IMR-90 (cell line): ENCODE measurements at regions not wholly inside any gene's neighbourhood (a gene's known extent, or its start where the extent isn't known, plus 50 kb on each side); places are given as distances from the start of the nearest gene placed in this dataset.

Experiments
- ATAC-seq: fragments of 200-7000 bp; cut with Tn5 transposase; 2 replicates; pipeline ENCODE4 v1.9.1; 2020; ENCODE audit warnings: low read depth, mild to moderate bottlenecking, moderate library complexity
- BruUV-seq: library from RNA; stranded (reverse); fragments of 400-500 nt; replicated peaks from 2 replicates; lab custom pipeline; 2021; lab: Mats Ljungman, UMichigan
- CTCF ChIA-PET: fragments of 300-600 bp; formaldehyde crosslinking; extraction: SDS; loops from one replicate; lab custom pipeline; 2021; ENCODE audit warnings: antibody characterized with exemption; lab: Yijun Ruan, JAX
- POLR2A ChIA-PET: fragments of 300-600 bp; sonication (Branson Sonifier 250); formaldehyde crosslinking; loops from one replicate; lab custom pipeline; 2022; ENCODE audit warnings: antibody characterized with exemption; ENCODE audit not compliant: unreplicated experiment; lab: Charles Lee
- DNase-seq: peaks from one replicate; pipeline ENCODE4 v3.0.0; 2013
- H2AFZ ChIP-seq: replicated peaks from 2 replicates; pipeline ENCODE3; 2013; ENCODE audit warnings: low read length, mild to moderate bottlenecking; ENCODE audit not compliant: poor library complexity
- H2AK5ac ChIP-seq: 2 replicates; pipeline ENCODE4 v1.6.1; 2013; ENCODE audit warnings: low read depth, low read length, inconsistent platforms
- H2AK9ac ChIP-seq: replicated peaks from 2 replicates; pipeline ENCODE3; 2013; ENCODE audit warnings: mild to moderate bottlenecking, low read depth, low read length, moderate library complexity; ENCODE audit not compliant: poor library complexity
- H2BK120ac ChIP-seq: 2 replicates; pipeline ENCODE4 v1.6.1; 2013; ENCODE audit warnings: low read depth, low read length, inconsistent platforms
- H2BK15ac ChIP-seq: 3 replicates; pipeline ENCODE4 v1.6.1; 2013; ENCODE audit warnings: low read depth, low read length, inconsistent platforms
- H2BK20ac ChIP-seq: 2 replicates; pipeline ENCODE4 v1.6.1; 2013; ENCODE audit warnings: low read depth, mild to moderate bottlenecking, inconsistent platforms, low read length, moderate library complexity
- H2BK5ac ChIP-seq: 2 replicates; pipeline ENCODE4 v1.6.1; 2013; ENCODE audit warnings: mild to moderate bottlenecking, low read depth, low read length, inconsistent platforms; ENCODE audit not compliant: poor library complexity, severe bottlenecking
- H3K14ac ChIP-seq: replicated peaks from 2 replicates; pipeline ENCODE4 v1.6.1; 2013; ENCODE audit warnings: low read depth, low read length, inconsistent platforms
- H3K18ac ChIP-seq: 2 replicates; pipeline ENCODE4 v1.6.1; 2013; ENCODE audit warnings: low read depth, low read length, control low read depth
- H3K23ac ChIP-seq: 2 replicates; pipeline ENCODE4 v1.6.1; 2013; ENCODE audit warnings: low read depth, low read length, inconsistent platforms
- H3K27ac ChIP-seq: 2 replicates; pipeline ENCODE4 v1.5.1; 2013; ENCODE audit warnings: mild to moderate bottlenecking, control low read depth, low read length; ENCODE audit not compliant: insufficient read depth
- H3K27me3 ChIP-seq: 2 replicates; pipeline ENCODE4 v1.6.1; 2013; ENCODE audit warnings: low read length; ENCODE audit not compliant: control insufficient read depth, insufficient read depth
- H3K36me3 ChIP-seq: 2 replicates; pipeline ENCODE4 v1.6.1; 2013; ENCODE audit warnings: low read length, mixed read lengths; ENCODE audit not compliant: control insufficient read depth, insufficient read depth
- H3K4ac ChIP-seq: 2 replicates; pipeline ENCODE4 v1.6.1; 2013; ENCODE audit warnings: low read depth, low read length, inconsistent platforms
- H3K4me1 ChIP-seq: 2 replicates; pipeline ENCODE4 v1.6.1; 2013; ENCODE audit warnings: low read length, mixed read lengths; ENCODE audit not compliant: control insufficient read depth, insufficient read depth
- H3K4me2 ChIP-seq: 2 replicates; pipeline ENCODE4 v1.6.1; 2013; ENCODE audit warnings: low read depth, mild to moderate bottlenecking, control low read depth, low read length, moderate library complexity
- H3K4me3 ChIP-seq: 2 replicates; pipeline ENCODE4 v1.5.1; 2013; ENCODE audit warnings: low read depth, mild to moderate bottlenecking, control low read depth, low read length, moderate library complexity; ENCODE audit not compliant: insufficient read depth
- H3K56ac ChIP-seq: 2 replicates; pipeline ENCODE4 v1.6.1; 2013; ENCODE audit warnings: low read length, inconsistent platforms; ENCODE audit not compliant: insufficient read depth; ENCODE audit errors: extremely low read depth
- H3K79me1 ChIP-seq, 2 experiments: 2 replicates each; pipeline ENCODE4 v1.6.1; 2013; ENCODE audit warnings: low read length in 2 of 2, inconsistent platforms in 1 of 2, low read depth in 1 of 2
- H3K9ac ChIP-seq: 2 replicates; pipeline ENCODE4 v1.6.1; 2013; ENCODE audit warnings: low read depth, low read length, control low read depth
- H3K9me1 ChIP-seq: 2 replicates; pipeline ENCODE4 v1.6.1; 2013; ENCODE audit warnings: low read length, inconsistent platforms; ENCODE audit not compliant: insufficient read depth
- H3K9me3 ChIP-seq: 2 replicates; pipeline ENCODE4 v1.6.1; 2013; ENCODE audit warnings: low read length; ENCODE audit not compliant: control insufficient read depth, insufficient read depth
- H4K20me1 ChIP-seq: 2 replicates; pipeline ENCODE4 v1.6.1; 2013; ENCODE audit warnings: low read length, inconsistent platforms; ENCODE audit not compliant: insufficient read depth
- H4K5ac ChIP-seq: 2 replicates; pipeline ENCODE4 v1.6.1; 2013; ENCODE audit warnings: mild to moderate bottlenecking, low read depth, low read length, control low read depth
- H4K8ac ChIP-seq, 2 experiments: 2 replicates each; pipeline ENCODE4 v1.6.1; 2013; ENCODE audit warnings: low read depth in 2 of 2, low read length in 2 of 2, control low read depth in 1 of 2, inconsistent platforms in 1 of 2
- H4K91ac ChIP-seq: 2 replicates; pipeline ENCODE4 v1.6.1; 2013; ENCODE audit warnings: low read depth, low read length, inconsistent platforms; ENCODE audit not compliant: insufficient read depth
- BHLHE40 ChIP-seq: fragments of 150-350 bp; IDR thresholded peaks from 2 replicates; pipeline ENCODE4 v1.6.1; 2016; ENCODE audit warnings: mild to moderate bottlenecking, low read depth, low read length
- CEBPB ChIP-seq: IDR thresholded peaks from 2 replicates; pipeline ENCODE4 v1.6.1; 2012; ENCODE audit warnings: low read depth, low read length, improper control_type of control experiment
- MXI1 ChIP-seq: IDR thresholded peaks from 2 replicates; pipeline ENCODE4 v1.6.1; 2012; ENCODE audit warnings: low read depth, mild to moderate bottlenecking, low read length, moderate library complexity, borderline replicate concordance
- NFE2L2 ChIP-seq: fragments of 150-350 bp; IDR thresholded peaks from 2 replicates; pipeline ENCODE4 v1.6.1; 2016; ENCODE audit warnings: low read depth, mild to moderate bottlenecking, low read length
- POLR2A ChIP-seq: IDR thresholded peaks from 2 replicates; pipeline ENCODE4 v1.6.1; 2012; ENCODE audit warnings: mild to moderate bottlenecking, low read depth, low read length
- RAD21 ChIP-seq: IDR thresholded peaks from 2 replicates; pipeline ENCODE4 v1.6.1; 2012; ENCODE audit warnings: low read length, improper control_type of control experiment
- SMC3 ChIP-seq: fragments of 150-350 bp; IDR thresholded peaks from 2 replicates; pipeline ENCODE4 v1.6.1; 2016; ENCODE audit warnings: low read depth, mild to moderate bottlenecking, antibody characterized with exemption, low read length, moderate library complexity
- WGBS, 2 experiments: methylation state at CpG; one replicate each; pipeline versions ENCODE4 v1.1.5 to v1.1.7; 2013; ENCODE audit warnings: missing lambda C conversion rate in 2 of 2; ENCODE audit not compliant: insufficient read length in 1 of 2; ENCODE audit errors: extremely low coverage in 2 of 2; 5-methylcytosine and 5-hydroxymethylcytosine counted together
- dilution Hi-C: fragments of 300-500 bp; cut with HindIII; formaldehyde crosslinking; loops from one replicate; pipeline ENCODE4 v1.14.3; 2018; ENCODE audit warnings: low sequenced_read_pairs; ENCODE audit not compliant: unreplicated experiment
- in situ Hi-C: fragments of 300-500 bp; cut with MboI; formaldehyde crosslinking; loops from 3 replicates; pipeline ENCODE4 v1.14.3; 2019; ENCODE audit warnings: low sequenced_read_pairs, inconsistent platforms, mixed read lengths
- intact Hi-C: fragments of 100-400 bp; cut with micrococcal nuclease; formaldehyde crosslinking; loops from 2 replicates; pipeline ENCODE4 v1.10.0; 2022
- TF ChIP-seq, protein P1 (sequence below): fragments of 150-350 bp; IDR thresholded peaks from 2 replicates; pipeline ENCODE4 v1.6.1; 2016; ENCODE audit warnings: low read depth, mild to moderate bottlenecking, low read length, moderate library complexity, borderline replicate concordance

DNA sequence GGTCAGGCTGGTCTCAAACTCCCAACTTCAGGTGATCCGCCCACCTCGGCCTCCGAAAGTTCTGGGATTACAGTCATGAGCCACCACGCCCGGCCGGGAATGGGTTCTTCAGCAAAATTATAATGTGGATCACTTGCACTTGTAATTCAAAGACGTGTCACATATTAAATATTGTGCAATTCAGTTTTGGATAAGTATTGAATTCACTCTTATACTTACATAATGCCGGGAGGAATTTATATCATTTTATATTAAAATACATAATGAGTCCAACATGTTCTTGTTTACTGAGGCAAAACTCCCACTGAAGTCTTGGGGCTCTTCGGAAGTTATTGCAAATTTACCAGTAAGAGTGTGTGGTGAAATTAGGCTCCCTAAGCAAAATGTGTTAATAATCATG, 635.2 kb upstream of the LUZP2 start:
- DNase-seq (no peak), ATAC-seq (no peak)
- Histone ChIP-seq H3K23ac (no peak overlapping the region), H2AK5ac (no peak overlapping the region), H3K14ac (no peak overlapping the region), H3K4me1 (peaks cover 2% of the 10 kb centered on the region; the same call in 1 of the 2 replicates), H3K9ac (no peak overlapping the region), H3K9me3 (0 out of 2 replicates have a peak, but pooled peaks cover 2% of the 10 kb centered on the region), H2BK15ac (no peak overlapping the region), H2AK9ac (no peak overlapping the region), H2BK20ac (no peak overlapping the region), H4K91ac (no peak overlapping the region), H4K5ac (no peak overlapping the region), H3K4ac (no peak overlapping the region), H3K36me3 (no peaks in the 10 kb centered on the region), H2BK120ac (no peak overlapping the region), H2AFZ (no peak overlapping the region), H3K27me3 (no peaks in the 10 kb centered on the region), H3K27ac (no peak overlapping the region), H3K18ac (no peak overlapping the region), H3K79me1 (no peaks in the 10 kb centered on the region), H3K56ac (no peak overlapping the region), H3K9me1 (no peaks in the 10 kb centered on the region; the same call in 1 of the 2 replicates), H3K4me2 (no peak overlapping the region), H4K20me1 (no peaks in the 10 kb centered on the region), H3K4me3 (no peak overlapping the region), H2BK5ac (no peak overlapping the region), H4K8ac (no peak overlapping the region)
- CTCF ChIA-PET, result no interaction called here
- TF ChIP-seq CEBPB (0 out of 2 replicates have a peak, but pooled peaks have one; percentile 30), POLR2A (no peak), MXI1 (no peak), NFE2L2 (no peak), BHLHE40 (no peak), RAD21 (no peak), SMC3 (no peak)
- TF ChIP-seq, protein P1, sequence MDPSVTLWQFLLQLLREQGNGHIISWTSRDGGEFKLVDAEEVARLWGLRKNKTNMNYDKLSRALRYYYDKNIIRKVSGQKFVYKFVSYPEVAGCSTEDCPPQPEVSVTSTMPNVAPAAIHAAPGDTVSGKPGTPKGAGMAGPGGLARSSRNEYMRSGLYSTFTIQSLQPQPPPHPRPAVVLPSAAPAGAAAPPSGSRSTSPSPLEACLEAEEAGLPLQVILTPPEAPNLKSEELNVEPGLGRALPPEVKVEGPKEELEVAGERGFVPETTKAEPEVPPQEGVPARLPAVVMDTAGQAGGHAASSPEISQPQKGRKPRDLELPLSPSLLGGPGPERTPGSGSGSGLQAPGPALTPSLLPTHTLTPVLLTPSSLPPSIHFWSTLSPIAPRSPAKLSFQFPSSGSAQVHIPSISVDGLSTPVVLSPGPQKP, result no peak
- intact Hi-C loops, result no loop called here
- POLR2A ChIA-PET, result no interaction called here
- in situ Hi-C loops, result no loop called here
- dilution Hi-C loops, result no loop called here
- BruUV-seq, result no TSS peak
- no CpG with 5 or more reads among the region's 9 CpGs for WGBS, 2 experiments
